GM18511 (cell line): ENCODE measurements at regions not wholly inside any gene's neighbourhood (a gene's known extent, or its start where the extent isn't known, plus 50 kb on each side); places are given as distances from the start of the nearest gene placed in this dataset.
"Not testable (repeated sequence)": the region's sequence is repeated elsewhere in the genome, so short reads cannot be mapped to it uniquely, and the experiment has no call there.

Experiments
- ATAC-seq: cut with Tn5 transposase; IDR thresholded peaks from one replicate; pipeline ENCODE4 v1.9.1; 2021; ENCODE audit warnings: mild to moderate bottlenecking, moderate library complexity; ENCODE audit not compliant: unreplicated experiment

- not testable (repeated sequence) for ATAC-seq
These were observed 122.1 kb downstream of the SPAG6 start for GRCh38 chr10:22467393-22467792.

GRCh38 chr10:22468570-22469320, 123.4 kb downstream of the SPAG6 start:
- no peak for ATAC-seq

- ATAC-seq, result no peak
These were observed 127.7 kb downstream of the SPAG6 start for GRCh38 chr10:22473044-22473443.

GRCh38 chr10:22473459-22473858, 128.2 kb downstream of the SPAG6 start:
- ATAC-seq, result no peak

- peak; percentile 62 for ATAC-seq
These were observed 130.6 kb downstream of the SPAG6 start for GRCh38 chr10:22475651-22476600.

GRCh38 chr10:22476601-22477321, 131.5 kb downstream of the SPAG6 start:
- peak; percentile 10 for ATAC-seq

- no peak for ATAC-seq
These were observed 132.3 kb downstream of the SPAG6 start for GRCh38 chr10:22477334-22478287.

- no peak for ATAC-seq
These were observed 133.4 kb downstream of the SPAG6 start for GRCh38 chr10:22478555-22479334.

GRCh38 chr10:22479419-22479818, 134.1 kb downstream of the SPAG6 start:
- no peak for ATAC-seq

GRCh38 chr10:22481106-22481505, 135.8 kb downstream of the SPAG6 start:
- no peak for ATAC-seq

- no peak for ATAC-seq
These were observed 136.6 kb downstream of the SPAG6 start for GRCh38 chr10:22481687-22482539.

GRCh38 chr10:22483132-22483531, 137.8 kb downstream of the SPAG6 start:
- ATAC-seq, result peak; percentile 54
